K562 (cell line): ENCODE measurements at regions not wholly inside any gene's neighbourhood (a gene's known extent, or its start where the extent isn't known, plus 50 kb on each side); places are given as distances from the start of the nearest gene placed in this dataset.

ENCODE experiments used
- EGR1 ChIP-seq: fragments of 450-650 bp; conservative IDR thresholded peaks from 2 replicates; pipeline ENCODE4 v1.6.1; 2017; ENCODE audit warnings: mild to moderate bottlenecking
- JUND ChIP-seq, 2 experiments: IDR thresholded peaks; 2 replicates in 1 of 2; 3 replicates in 1 of 2; pipeline ENCODE4 v1.6.1; 2011; ENCODE audit warnings: borderline replicate concordance in 2 of 2, low read depth in 2 of 2, low read length in 2 of 2, improper control_type of control experiment in 1 of 2, missing biosample characterization in 1 of 2, missing genetic modification characterization in 1 of 2, missing genetic modification reagents in 1 of 2
- KLF16 ChIP-seq: IDR thresholded peaks from 2 replicates; pipeline ENCODE4 v1.6.1; 2016; ENCODE audit warnings: antibody characterized with exemption
- STAG1 ChIP-seq: sonication (generic); formaldehyde crosslinking; IDR thresholded peaks from 2 replicates; pipeline ENCODE4 v1.5.0; 2020; ENCODE audit warnings: missing genetic modification reagents, borderline replicate concordance
- STAT5B ChIP-seq: fragments of 250-450 bp; sonication (Bioruptor Pico); IDR thresholded peaks from 2 replicates; pipeline ENCODE4 v1.8.0; 2021; ENCODE audit warnings: mild to moderate bottlenecking, inconsistent platforms
- ZNF41 ChIP-seq: fragments of 250-450 bp; sonication (Bioruptor Pico); conservative IDR thresholded peaks from 2 replicates; pipeline ENCODE4 v1.4.0; 2020; ENCODE audit warnings: mild to moderate bottlenecking
- ZNF764 ChIP-seq: fragments of 250-450 bp; sonication (Bioruptor Pico); IDR thresholded peaks from 2 replicates; pipeline ENCODE4 v1.4.0; 2020; ENCODE audit warnings: low read depth, mild to moderate bottlenecking, moderate library complexity
- TF ChIP-seq, protein P1 (sequence below): sonication (generic); formaldehyde crosslinking; IDR thresholded peaks from 2 replicates; pipeline ENCODE4 v1.8.0; 2022; ENCODE audit warnings: missing genetic modification reagents, mild to moderate bottlenecking, moderate library complexity, borderline replicate concordance
- TF ChIP-seq, protein P2 (sequence below): sonication (generic); formaldehyde crosslinking; IDR thresholded peaks from 2 replicates; pipeline ENCODE4 v1.8.1; 2022; ENCODE audit warnings: missing genetic modification reagents
- TF ChIP-seq, protein P3 (sequence below): IDR thresholded peaks from 2 replicates; pipeline ENCODE4 v1.6.1; 2014; ENCODE audit warnings: antibody characterized with exemption
- TF ChIP-seq, protein P4 (sequence below): fragments of 250-450 bp; sonication (Bioruptor Pico); IDR thresholded peaks from 2 replicates; pipeline ENCODE4 v1.4.0; 2020; ENCODE audit warnings: mild to moderate bottlenecking, moderate library complexity
- TF ChIP-seq, protein P5 (sequence below): fragments of 250-450 bp; sonication (Bioruptor Pico); IDR thresholded peaks from 2 replicates; pipeline ENCODE4 v1.9.0; 2021; ENCODE audit warnings: mild to moderate bottlenecking, inconsistent platforms

DNA sequence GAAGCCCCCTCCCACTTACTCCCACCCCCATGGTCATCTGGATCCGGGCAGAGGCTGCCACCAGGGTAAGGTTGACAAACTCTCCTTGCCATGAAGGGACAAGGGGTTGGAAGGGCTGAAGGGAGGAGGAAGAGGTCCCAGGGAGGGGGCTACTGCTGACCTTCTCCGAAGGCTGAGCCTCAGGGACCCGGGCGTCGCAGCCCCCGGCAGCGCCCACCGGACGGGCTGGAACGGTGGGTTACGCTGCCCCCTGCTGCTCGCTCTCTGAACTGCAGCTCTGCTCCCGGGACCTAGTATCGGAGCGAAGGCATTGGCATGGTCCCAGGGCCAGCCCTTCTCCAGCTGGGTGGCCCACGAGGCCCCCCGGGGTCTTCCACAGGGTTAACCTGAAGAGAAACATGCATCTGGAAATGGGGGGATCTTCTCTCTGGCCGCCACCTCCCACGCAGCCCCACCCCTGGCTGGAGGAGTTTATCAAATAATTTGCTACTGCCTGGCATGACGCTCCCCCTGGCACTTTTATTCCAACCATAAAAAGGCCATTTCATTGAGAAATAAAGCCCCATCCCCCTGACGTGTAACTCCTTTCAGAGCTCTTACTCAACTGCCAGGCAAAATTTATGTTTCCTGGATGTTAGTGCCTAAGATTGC is 70.4 kb upstream of the TARDBP start (continued):
- TF ChIP-seq, protein P1, sequence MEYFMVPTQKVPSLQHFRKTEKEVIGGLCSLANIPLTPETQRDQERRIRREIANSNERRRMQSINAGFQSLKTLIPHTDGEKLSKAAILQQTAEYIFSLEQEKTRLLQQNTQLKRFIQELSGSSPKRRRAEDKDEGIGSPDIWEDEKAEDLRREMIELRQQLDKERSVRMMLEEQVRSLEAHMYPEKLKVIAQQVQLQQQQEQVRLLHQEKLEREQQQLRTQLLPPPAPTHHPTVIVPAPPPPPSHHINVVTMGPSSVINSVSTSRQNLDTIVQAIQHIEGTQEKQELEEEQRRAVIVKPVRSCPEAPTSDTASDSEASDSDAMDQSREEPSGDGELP (CRISPR knock-in tag): peak; percentile 76; the same call in 1 of the 2 replicates
- TF ChIP-seq, protein P2, sequence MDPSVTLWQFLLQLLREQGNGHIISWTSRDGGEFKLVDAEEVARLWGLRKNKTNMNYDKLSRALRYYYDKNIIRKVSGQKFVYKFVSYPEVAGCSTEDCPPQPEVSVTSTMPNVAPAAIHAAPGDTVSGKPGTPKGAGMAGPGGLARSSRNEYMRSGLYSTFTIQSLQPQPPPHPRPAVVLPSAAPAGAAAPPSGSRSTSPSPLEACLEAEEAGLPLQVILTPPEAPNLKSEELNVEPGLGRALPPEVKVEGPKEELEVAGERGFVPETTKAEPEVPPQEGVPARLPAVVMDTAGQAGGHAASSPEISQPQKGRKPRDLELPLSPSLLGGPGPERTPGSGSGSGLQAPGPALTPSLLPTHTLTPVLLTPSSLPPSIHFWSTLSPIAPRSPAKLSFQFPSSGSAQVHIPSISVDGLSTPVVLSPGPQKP (CRISPR knock-in tag): no peak
- TF ChIP-seq, protein P3, sequence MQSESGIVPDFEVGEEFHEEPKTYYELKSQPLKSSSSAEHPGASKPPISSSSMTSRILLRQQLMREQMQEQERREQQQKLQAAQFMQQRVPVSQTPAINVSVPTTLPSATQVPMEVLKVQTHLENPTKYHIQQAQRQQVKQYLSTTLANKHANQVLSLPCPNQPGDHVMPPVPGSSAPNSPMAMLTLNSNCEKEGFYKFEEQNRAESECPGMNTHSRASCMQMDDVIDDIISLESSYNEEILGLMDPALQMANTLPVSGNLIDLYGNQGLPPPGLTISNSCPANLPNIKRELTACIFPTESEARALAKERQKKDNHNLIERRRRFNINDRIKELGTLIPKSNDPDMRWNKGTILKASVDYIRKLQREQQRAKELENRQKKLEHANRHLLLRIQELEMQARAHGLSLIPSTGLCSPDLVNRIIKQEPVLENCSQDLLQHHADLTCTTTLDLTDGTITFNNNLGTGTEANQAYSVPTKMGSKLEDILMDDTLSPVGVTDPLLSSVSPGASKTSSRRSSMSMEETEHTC: no peak
- TF ChIP-seq, protein P4, sequence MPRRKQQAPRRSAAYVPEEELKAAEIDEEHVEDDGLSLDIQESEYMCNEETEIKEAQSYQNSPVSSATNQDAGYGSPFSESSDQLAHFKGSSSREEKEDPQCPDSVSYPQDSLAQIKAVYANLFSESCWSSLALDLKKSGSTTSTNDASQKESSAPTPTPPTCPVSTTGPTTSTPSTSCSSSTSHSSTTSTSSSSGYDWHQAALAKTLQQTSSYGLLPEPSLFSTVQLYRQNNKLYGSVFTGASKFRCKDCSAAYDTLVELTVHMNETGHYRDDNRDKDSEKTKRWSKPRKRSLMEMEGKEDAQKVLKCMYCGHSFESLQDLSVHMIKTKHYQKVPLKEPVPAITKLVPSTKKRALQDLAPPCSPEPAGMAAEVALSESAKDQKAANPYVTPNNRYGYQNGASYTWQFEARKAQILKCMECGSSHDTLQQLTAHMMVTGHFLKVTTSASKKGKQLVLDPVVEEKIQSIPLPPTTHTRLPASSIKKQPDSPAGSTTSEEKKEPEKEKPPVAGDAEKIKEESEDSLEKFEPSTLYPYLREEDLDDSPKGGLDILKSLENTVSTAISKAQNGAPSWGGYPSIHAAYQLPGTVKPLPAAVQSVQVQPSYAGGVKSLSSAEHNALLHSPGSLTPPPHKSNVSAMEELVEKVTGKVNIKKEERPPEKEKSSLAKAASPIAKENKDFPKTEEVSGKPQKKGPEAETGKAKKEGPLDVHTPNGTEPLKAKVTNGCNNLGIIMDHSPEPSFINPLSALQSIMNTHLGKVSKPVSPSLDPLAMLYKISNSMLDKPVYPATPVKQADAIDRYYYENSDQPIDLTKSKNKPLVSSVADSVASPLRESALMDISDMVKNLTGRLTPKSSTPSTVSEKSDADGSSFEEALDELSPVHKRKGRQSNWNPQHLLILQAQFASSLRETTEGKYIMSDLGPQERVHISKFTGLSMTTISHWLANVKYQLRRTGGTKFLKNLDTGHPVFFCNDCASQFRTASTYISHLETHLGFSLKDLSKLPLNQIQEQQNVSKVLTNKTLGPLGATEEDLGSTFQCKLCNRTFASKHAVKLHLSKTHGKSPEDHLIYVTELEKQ: no peak
- TF ChIP-seq, protein P5, sequence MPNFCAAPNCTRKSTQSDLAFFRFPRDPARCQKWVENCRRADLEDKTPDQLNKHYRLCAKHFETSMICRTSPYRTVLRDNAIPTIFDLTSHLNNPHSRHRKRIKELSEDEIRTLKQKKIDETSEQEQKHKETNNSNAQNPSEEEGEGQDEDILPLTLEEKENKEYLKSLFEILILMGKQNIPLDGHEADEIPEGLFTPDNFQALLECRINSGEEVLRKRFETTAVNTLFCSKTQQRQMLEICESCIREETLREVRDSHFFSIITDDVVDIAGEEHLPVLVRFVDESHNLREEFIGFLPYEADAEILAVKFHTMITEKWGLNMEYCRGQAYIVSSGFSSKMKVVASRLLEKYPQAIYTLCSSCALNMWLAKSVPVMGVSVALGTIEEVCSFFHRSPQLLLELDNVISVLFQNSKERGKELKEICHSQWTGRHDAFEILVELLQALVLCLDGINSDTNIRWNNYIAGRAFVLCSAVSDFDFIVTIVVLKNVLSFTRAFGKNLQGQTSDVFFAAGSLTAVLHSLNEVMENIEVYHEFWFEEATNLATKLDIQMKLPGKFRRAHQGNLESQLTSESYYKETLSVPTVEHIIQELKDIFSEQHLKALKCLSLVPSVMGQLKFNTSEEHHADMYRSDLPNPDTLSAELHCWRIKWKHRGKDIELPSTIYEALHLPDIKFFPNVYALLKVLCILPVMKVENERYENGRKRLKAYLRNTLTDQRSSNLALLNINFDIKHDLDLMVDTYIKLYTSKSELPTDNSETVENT (CRISPR knock-in tag): no peak
- TF ChIP-seq ZNF41 (CRISPR knock-in tag): no peak
- 0 out of 2 replicates have a peak, but pooled peaks have one; percentile 6 for TF ChIP-seq JUND (IDR thresholded peaks at IDR 0.05; ENCODE audit: borderline replicate concordance, low read depth, low read length)
- TF ChIP-seq JUND (tag; IDR thresholded peaks at IDR 0.05; ENCODE audit: borderline replicate concordance, low read depth, low read length): no peak
- TF ChIP-seq STAG1 (CRISPR knock-in tag): peak; percentile 58; the same call in 1 of the 2 replicates
- peak; percentile 81 for TF ChIP-seq ZNF764 (CRISPR knock-in tag)
- TF ChIP-seq STAT5B (CRISPR knock-in tag): no peak
- 0 out of 2 replicates have a peak, but pooled peaks have one; percentile 34 for TF ChIP-seq KLF16
- peak; percentile 31 for TF ChIP-seq EGR1
